Mucosa of descending colon (tissue), 3 donors: ENCODE measurements at regions not wholly inside any gene's neighbourhood (a gene's known extent, or its start where the extent isn't known, plus 50 kb on each side); places are given as distances from the start of the nearest gene placed in this dataset.

Experiments
- ATAC-seq: fragments of 200-7000 bp; cut with Tn5 transposase; one replicate; pipeline ENCODE4 v1.9.1; 2020; ENCODE audit warnings: mild to moderate bottlenecking, moderate library complexity
- DNase-seq, 3 donors: peaks; one replicate each; pipeline ENCODE4 v3.0.0-alpha.2; 2020
- H3K36me3 ChIP-seq: fragments of 200-600 bp; one replicate; pipeline ENCODE4 v1.8.0; 2021; ENCODE audit warnings: low read depth, mild to moderate bottlenecking
- H3K4me1 ChIP-seq: fragments of 200-600 bp; one replicate; pipeline ENCODE4 v1.8.0; 2021; ENCODE audit warnings: low read depth, mild to moderate bottlenecking
- H3K4me3 ChIP-seq: fragments of 200-600 bp; one replicate; pipeline ENCODE4 v1.8.0; 2021; ENCODE audit warnings: mild to moderate bottlenecking
- H3K9me3 ChIP-seq: fragments of 200-600 bp; one replicate; pipeline ENCODE4 v1.8.0; 2021; ENCODE audit warnings: mild to moderate bottlenecking
- CTCF ChIP-seq: fragments of 200-600 bp; IDR thresholded peaks from one replicate; pipeline ENCODE4 v1.8.0; 2022; ENCODE audit warnings: antibody characterized with exemption, mild to moderate bottlenecking
- intact Hi-C, 2 donors: fragments of 100-400 bp; cut with DNase I in 1 of 2; cut with micrococcal nuclease in 1 of 2; formaldehyde crosslinking; loops; one replicate each; pipeline versions ENCODE4 v1.11.0 to v1.11.1; 2022; cut with DNase I, micrococcal nuclease
- donor health status: DM: no; HTN: no; CAD: no; lungs with moderate emphysema.
- donor health status: DM: no; HTN: no; CAD: no.
- donor health status: DM: no; HTN: yes; CAD: no.

GRCh38 chr13:70841240-70842061 lies 733.2 kb upstream of the KLHL1 start:
- Histone ChIP-seq H3K4me1 (no peaks in the 10 kb centered on the region), H3K36me3 (no peaks in the 10 kb centered on the region), H3K4me3 (no peak overlapping the region), H3K9me3 (no peaks in the 10 kb centered on the region)
- DNase-seq, result peak in 1 of 3 donors; percentile 21
- TF ChIP-seq CTCF, result no peak
- ATAC-seq, result no peak
- intact Hi-C loops, result no loop called here

GRCh38 chr13:70835371-70835770 lies 727.1 kb upstream of the KLHL1 start:
- no peak for DNase-seq
- H3K4me1 ChIP-seq, result no peaks in the 10 kb centered on the region
- intact Hi-C loops, result no loop called here
- no peak for TF ChIP-seq CTCF
- no peak overlapping the region for H3K4me3 ChIP-seq
- ATAC-seq, result no peak
- no peaks in the 10 kb centered on the region for H3K36me3 ChIP-seq
- H3K9me3 ChIP-seq, result no peaks in the 10 kb centered on the region

GRCh38 chr13:70829748-70830147 lies 721.5 kb upstream of the KLHL1 start:
- Histone ChIP-seq H3K4me3 (no peak overlapping the region), H3K4me1 (no peaks in the 10 kb centered on the region), H3K36me3 (no peaks in the 10 kb centered on the region), H3K9me3 (no peaks in the 10 kb centered on the region)
- TF ChIP-seq CTCF, result no peak
- intact Hi-C loops, result no loop called here
- DNase-seq (no peak), ATAC-seq (no peak)

GRCh38 chr13:70817576-70817975 lies 709.3 kb upstream of the KLHL1 start:
- Histone ChIP-seq H3K9me3 (no peaks in the 10 kb centered on the region), H3K4me1 (no peaks in the 10 kb centered on the region), H3K4me3 (no peak overlapping the region), H3K36me3 (no peaks in the 10 kb centered on the region)
- ATAC-seq (no peak), DNase-seq (no peak)
- TF ChIP-seq CTCF, result no peak
- intact Hi-C loops, result no loop called here

- Histone ChIP-seq H3K4me3 (no peak overlapping the region), H3K4me1 (no peaks in the 10 kb centered on the region), H3K36me3 (no peaks in the 10 kb centered on the region), H3K9me3 (no peaks in the 10 kb centered on the region)
- intact Hi-C loops, result no loop called here
- ATAC-seq, result no peak
- DNase-seq, result no peak
- TF ChIP-seq CTCF, result no peak
Observed at GRCh38 chr13:70816853-70817252, 708.6 kb upstream of the KLHL1 start.
